Stimulated activated CD4-positive, alpha-beta T cell treated with anti-CD3 and anti-CD28 coated beads, Interleukin-4, amount 100 ng/mL, for 4 hours (primary cell): ENCODE measurements at regions not wholly inside any gene's neighbourhood (a gene's known extent, or its start where the extent isn't known, plus 50 kb on each side); places are given as distances from the start of the nearest gene placed in this dataset.

Experiments
- DNase-seq, 2 experiments: peaks; one replicate each; pipeline ENCODE4 v3.0.0-alpha.2; 2020

DNA sequence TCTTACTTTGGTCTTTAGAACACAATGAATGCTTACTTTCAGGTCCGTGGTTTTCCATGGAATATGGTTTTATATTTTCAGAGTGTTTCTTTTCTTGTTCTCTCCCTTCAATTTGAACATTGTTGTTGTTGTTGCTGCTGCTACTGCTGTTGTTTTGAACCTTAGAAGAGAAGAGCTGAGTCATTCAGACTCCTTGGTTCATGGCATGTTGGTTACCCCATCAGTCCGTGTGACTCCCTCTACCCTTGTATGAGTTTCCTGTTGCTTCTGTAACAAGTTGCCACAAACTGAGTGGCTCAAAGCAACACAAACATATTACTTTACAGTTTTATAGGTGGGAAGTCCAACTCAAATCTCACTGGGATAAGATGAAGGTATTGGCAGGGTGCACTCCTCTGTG is 511.0 kb downstream of the INSC start:
- DNase-seq, result no peak

DNA sequence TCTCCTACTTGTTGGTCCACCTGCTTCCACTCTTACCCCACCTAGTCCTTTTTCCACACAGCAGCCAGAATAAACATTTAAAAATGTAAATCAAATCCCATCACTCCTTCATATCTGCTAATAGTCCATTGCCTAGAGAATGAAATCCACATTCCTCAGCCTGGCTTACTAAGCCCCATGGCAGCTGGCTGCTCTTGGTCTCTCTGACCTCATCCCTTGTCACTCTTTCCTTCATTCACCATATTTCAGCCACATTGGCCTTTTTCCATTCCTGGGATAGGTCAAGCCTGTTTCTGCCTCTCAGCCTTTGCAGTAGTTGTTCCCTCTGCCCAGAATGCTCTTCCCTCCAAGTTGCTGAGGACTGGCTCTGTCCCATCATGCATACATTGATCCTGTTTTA is 512.8 kb downstream of the INSC start:
- no peak for DNase-seq

DNA sequence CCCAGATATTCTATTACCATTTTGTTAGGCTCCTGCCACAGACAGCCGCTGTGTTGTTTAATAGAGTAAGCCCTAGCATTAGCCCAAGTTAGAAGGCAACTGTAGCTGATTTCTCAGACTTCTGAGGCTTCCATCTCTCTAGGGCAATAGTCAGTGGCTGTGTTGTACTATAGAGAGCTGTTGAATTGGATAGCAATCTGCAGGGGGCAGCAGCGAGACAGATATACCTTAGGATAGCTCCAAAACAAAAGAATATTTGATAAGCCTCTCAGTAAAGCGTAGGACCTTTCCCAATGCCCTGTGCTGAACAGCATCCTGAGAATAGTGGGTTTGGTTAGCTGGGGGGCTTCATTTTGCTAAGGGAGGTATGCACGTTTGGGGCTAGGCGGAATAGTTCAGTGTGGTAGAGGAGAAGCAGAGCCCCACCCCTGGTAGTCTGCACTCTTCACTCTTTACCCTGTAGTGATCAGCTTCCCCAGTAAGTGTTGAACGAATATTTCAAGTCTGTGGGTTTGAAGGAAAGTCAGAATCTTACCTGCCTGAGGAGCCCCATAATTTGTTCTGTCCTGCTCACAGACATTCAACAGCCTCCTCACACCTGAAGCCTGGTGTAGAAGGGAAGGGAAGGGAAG is 515.1 kb downstream of the INSC start:
- DNase-seq, result no peak

DNA sequence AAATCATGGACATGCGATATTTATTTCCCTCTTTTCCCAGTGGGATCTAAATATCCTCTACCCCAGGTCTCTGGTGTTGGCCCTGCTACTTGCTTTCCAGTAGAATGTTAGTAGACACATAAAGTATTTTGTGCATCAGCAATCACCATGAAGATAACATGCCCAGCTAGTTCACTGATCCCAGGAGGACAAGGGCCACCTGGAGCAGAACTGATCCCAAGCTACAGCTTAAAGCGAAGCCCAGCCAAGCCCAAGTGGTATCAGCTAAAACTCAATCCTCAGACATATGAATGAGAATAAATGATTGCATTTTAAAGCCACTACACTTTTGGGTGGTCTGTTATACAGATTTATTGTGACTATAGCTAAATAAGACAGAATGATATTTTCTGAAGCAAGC is 516.2 kb downstream of the INSC start:
- DNase-seq, result no peak

DNA sequence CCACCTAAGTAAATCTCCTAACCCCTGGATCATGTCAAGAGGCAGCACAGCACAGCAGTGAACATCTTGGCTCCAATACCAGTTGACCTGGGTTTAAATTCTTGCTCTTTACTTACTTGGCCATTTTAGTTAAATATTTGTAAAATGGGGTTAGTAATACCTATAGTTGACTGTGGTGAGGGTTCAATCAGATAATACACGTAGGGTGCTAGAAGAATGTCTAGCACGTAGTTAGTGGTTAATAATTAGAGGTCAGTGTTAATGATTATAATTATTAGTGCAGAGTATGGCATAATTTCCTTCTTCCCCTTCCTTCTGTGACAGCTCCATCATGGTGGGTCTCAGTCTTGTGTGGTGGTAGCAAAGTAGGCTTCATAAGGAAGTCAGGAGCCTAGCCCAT is 520.8 kb downstream of the INSC start:
- no peak for DNase-seq

DNA sequence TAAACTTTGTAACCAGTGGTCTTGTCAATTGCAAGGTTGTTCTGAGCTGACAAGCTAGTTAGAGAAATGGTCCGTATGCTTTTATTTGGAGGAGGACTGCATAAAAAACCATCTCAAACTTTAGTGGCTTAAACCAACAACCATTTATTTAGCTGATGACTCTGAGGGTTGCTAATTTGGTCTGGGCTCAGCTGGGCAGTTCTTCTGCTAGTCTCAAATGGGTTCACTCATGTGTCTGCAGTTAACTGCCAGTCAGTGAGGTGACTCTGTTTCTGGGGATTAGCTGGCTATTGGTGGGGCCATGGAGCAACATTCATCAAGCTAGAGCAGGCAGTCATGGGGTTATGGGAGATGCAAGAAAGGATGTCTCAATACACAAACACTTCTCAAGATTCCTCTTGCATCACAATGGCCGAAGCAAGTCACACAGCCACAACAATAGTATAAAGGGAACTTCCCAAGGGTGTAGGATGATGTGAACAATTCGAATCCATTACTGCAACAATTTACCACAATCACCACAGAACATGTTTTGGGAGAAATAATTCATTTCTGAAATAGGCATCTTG is 521.9 kb downstream of the INSC start:
- no peak for DNase-seq

DNA sequence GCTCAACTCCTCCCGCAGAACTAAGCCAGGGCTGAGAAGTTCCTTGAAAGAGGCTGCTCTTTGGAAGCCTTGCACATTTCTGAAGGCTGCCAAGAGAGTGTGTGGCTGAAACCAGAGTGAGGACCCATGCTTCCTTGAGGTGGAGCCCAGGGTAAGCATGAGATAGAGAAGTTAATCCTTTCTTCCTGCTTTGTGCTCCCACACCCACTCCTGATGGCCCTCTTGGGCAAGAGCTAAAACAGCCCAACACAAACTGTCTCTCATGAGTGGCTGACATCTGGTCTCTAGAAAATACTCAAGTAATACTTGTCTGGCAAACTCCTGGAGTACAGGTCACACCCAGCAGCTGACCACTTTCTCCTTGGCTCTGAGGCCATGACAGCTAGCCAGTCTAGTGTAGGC is 523.7 kb downstream of the INSC start:
- no peak for DNase-seq

DNA sequence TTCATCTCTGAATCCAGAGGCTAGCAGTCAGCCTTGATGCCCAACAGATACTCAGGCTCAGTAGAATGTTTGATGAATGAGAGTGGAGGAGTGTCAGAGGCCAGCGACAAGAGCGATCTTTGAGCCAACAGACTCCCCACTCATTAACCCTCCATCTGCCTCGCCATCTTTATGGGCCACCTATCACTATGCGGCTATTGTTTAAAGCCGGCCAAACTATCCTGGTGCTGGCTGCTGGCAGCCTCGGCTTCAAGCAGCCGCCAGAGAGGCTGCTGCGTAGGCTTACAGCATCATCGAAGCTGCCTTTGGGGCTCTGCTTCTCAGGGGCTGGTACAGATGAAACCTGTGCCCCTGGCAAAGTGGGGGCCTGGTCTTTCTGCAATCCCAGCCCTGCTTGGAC is 525.6 kb downstream of the INSC start:
- DNase-seq, result no peak

DNA sequence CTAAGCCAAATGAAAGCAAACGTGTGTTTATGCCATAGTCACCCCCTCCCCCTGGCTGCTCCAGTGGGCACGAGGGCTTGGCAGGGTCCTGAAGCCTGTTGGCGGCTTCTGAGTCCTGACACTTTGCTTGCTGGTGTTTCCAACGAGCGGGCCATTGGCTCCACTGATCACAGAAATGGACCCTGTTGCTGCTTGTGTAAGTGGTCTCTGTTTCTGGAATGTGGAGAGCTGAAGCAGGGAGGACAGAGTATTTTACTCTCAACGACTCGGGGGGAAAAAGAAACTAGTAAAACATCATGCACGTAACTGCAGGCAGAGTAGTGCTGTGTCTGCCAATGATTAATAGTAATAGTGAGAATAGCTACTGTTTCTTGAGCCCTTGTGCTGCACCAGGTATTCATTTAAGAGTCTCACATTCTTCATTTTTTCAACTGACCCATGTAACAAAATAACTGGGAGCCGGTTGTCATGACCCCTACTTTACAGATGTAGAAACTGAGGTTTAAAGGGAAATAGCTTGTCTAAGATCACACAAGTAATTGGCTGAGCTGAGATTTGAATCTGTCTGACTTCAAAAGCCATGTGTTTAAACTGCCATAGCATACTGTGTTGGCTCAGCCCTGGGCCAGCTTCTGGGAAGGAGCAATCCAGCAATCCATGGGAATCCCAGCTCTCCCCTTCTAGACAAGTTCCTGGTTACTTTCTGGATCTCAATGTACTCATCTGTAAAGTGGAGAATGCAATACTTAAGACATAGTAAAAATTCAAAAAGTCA is 526.7 kb downstream of the INSC start:
- no peak for DNase-seq

DNA sequence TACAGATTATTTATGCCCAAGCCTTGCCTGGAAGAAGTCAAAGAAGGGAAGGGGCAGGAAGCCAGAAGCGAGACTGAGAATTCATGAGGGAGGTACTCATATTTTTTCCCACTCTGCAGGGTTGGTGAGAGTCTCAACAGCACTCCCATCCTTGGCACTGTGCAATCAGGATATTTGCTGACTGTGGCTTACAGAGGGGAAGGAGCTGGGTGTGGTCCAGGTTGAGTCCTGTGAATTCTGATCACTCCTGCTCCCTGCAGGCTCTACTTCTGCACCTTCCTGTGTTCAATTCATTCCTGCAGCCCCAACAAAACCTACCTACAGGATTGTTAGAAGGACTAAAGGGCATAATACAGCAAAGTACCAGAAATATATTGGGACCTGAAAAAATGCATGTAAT is 530.5 kb downstream of the INSC start:
- no peak for DNase-seq

DNA sequence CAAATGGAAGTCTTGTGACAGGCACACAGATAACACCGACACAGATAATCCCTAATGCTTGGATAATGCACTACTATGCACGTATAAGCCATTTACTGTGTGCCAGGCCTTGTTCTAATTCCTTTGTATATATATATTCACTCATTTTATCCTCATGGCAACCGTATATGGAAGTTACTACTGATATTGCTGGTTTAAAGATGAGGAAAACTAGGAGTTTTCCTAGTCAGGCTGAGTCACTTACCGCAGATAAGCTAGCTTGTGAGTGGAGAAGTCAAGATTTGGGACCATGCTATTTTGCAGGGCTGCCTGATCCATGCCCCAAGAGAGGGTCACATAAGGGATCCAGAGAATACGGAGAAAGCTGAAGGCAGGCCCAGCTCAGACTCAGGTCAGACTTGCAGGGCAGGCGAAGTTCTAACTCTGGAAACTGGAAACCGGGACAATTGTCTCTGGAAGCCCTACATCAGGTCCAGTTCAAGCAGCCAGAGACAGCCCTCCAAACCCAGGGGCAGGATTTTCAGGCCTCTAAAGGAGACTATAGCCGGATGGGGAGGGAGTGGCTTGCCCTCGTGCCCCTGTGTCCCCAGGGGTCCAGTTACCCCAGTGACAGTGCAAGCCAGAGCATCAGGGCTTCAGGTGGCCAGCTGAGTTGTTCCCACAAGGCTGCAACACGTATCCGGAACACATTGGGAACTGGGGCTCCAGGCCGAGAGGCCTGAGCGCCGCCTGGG is 534.8 kb downstream of the INSC start:
- no peak for DNase-seq

DNA sequence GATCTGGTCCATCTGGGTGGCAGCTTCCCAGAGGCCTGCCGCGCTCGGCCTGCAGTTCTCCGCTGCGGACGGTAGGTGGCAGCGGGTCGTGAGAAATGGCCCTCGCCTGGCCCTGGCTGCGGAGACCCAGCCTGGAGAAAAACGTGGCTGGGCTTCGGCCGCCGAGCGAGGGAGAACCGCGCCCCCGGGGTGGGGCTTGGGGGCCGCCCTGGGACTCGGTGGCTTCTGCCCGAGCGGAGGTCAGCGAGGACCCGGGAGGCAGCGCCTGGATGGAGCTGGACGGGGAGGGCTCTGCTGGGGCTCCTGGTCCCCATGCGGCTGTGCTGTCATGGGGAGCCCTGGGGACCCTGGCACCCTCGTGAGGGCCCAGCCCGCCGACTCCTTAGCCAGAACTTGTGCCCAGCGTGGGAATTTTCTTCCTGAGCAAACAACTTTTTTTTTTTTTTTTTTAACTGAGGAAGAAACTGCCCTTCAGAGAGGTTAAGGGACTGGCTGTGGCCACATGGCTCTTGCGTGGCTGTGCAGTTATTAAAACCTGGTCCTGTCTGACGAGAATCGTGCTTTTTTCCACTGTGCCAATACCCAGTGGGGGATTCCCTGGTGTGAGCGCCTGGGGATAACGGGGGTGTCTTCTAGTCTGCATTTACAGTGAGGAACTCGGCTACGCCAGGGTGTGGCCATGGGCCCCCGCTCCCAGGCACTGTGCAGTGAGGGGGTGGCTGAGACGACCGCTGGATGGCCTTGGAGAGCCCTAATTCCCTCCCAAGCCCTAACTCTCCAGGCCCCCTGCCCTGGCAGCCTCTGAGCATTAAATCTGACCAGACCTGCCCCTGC is 535.6 kb downstream of the INSC start:
- peak; percentile 53 to 69 for DNase-seq

DNA sequence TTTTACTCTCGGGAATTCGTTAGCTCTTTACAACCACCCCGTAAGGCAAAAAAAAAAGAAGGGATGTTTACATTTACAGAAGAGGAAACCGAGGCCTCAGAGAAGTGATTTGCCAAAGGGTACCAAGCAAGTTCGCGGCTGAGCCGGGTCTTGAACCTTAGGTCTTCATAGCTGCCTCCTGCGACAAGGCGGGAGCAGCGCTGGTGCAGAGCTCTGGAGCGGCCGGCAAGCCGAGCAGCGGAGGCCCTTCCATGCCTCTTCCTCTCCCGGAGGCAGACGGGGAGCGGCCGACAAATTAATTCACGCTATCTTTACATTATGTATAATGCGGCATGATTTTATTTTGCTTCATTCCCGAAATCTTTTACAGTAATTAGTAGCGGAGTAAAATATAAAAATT is 536.3 kb downstream of the INSC start:
- DNase-seq, result no peak

DNA sequence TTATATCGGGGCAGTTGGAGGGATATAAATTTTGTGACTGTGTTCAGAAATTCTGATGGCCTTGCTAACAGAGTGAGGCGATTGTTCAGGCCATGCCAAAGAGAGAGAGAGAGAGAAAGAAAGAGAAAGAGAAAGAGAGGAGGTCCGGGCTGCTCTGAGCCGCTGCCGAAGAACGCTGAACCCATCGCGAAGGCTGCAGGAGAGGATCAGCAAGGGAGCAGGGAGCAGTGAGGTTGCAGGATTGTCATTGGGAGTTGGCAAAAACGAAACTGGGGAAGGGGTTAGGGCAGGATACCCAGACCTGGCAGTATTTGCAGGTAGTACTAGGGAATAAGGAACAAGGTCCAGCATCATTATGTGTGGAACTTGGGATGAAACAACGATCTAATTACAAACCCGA is 537.1 kb downstream of the INSC start:
- DNase-seq, result no peak

DNA sequence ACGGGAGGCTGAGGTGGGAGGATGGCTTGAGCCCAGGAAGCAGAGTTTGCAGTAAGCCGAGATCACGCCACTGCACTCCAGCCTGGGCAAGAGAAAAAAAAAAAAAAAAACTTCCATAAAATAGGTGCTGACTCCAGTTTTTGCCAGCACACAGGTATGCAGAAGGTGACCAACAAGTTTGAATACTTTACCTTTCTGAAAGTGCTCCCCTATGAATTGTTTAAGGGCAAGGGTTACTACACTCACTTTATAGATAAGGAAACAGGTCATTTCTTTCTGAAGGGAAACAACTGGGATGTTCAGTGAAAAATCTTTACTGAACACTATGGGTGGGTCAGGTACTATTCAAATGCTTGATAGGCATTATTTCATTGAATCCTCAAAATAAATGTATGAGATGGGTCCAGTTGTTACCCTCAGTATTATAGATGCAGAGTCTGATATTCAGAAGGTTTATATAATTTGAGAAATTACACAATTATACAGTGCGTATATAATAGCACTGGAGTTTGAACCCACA is 538.5 kb downstream of the INSC start:
- DNase-seq, result no peak

DNA sequence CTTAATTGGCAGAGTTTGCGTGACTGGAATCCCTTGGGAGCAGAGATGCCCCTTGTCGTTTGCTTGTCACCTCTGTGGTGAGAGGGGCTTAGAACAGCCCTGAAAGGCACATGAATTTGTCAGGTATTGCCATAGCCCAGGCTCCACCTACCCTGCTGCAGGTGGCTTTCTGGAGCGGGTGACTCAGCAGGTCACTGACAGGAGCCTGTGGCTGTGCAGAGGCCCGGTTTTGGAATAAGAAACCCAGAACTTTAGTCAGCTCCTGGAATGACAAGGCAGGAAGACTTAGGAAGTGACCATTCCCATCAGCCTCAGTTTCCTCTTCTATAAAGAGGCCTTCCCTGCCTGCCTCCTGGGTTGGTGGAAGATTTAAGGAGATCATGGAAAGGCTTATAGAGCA is 539.7 kb downstream of the INSC start:
- DNase-seq, result no peak

DNA sequence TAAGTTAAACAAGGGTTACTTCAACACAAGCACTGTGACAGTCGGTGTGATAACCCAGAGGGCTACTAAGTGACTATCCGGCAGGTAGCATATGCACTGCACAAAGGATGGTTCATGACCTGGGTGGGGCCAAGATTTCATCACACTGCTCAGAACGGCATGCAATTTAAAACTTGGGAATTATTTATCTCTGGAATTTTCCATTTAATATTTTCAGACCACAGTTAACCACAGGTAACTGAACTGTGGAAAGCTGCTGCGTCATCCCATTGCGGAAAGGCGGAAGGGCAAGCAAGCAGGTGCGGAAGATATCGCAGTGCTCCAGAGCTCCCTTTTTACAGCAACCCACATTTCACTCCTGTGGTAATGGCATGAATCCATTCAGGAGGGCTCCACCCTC is 540.8 kb downstream of the INSC start:
- no peak for DNase-seq

DNA sequence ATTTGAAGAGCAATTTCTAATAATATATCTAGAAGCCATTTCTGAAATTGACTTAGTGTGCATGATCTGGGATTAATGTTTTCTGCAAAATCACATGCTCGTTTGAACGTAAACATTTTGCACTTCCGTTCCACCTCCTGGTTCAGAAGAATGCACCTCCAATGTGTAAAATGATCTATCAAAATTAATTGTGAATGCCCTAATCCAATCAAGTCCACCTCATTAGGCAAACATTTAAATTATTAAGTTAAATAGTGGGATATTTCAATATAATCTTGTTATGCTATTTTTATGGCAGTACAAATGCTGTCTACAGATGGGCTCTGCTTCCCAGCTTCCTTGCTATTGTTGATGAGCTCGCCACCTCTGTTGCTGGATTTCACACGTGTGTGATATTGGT is 542.5 kb downstream of the INSC start:
- DNase-seq, result no peak

DNA sequence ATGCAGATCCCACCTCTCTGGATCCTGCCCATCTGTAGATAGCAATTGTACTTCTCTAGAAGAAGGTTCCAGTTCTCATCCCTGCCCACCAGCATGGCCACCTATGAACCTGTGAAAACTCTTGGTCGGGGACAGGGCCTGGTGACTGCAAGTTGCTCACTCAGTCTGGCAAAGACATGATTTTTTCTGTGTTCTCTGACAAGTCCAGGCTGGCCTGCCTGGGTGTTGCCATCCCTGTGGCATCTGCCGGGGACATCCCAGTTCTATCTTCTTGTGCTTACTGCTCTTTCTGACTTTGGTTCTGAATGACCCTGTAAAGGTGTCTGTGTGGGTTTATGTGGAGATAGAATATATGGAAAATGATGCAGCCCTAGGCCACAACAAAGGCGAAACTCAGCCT is 545.8 kb downstream of the INSC start:
- no peak for DNase-seq

DNA sequence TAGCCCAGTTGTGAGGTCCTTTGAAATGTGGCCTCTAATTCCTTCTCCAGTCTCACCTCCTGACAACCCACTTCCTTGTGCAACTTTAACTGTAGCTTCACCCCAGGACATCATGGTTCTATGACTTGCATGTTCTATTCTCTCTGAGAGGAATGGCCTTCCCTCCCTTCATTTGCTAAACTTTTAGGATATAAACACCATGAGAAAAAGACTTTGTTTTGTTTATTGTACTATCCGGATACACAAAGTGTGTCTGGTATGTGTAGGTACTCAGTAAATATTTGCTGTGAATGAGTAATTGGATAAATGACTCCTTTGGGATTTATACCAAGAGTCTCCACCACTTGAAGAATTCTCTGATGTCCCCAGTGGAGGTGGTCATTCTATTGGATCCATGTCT is 547.6 kb downstream of the INSC start:
- DNase-seq, result no peak

DNA sequence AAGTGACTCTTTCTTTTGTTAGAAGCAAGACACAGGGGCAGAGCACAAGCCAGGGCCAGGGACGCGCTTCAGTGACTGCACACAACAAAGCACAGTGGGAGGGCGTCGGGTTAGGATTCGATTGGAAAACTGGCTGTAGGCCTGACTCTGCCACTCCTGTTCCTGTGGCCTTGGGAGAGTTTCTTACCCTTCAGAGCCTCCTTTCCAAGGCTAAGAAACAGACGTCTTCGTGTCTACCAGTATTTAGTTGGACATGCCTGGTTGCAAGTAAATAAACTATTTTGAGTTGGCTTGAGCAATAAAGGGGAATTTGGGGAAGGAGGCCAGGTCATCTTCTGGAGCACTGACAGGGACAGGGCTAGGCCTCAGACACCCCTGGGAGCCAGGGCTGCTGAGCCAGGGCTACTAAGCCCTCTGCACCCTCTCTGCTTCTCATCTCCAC is 549.1 kb downstream of the INSC start:
- no peak for DNase-seq

DNA sequence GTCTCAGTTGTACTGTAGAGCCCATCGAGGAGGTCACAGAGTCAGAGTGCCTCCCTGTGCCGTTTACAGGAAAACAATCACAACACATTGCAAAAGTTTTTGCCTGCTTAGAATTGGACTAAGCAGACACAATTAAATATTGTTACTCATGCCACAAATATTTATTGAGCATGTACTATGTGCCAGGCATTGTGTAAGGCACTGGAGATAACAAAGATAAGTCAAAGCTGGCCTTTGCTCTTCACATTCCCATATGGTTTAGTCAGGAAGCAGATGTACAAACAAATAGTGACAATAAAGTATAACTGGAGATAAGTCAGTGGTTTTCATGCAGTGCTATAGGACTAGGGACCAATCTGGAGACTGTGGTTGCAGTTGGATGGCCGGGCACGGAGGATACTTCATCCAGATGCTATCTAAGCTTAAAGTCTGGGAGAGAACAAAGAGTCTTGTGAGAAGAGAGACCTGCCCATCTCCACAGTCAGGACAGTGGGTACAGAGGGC is 550.7 kb downstream of the INSC start:
- DNase-seq, result no peak
